HCT116 (cell line): ENCODE measurements at regions not wholly inside any gene's neighbourhood (a gene's known extent, or its start where the extent isn't known, plus 50 kb on each side); places are given as distances from the start of the nearest gene placed in this dataset.

Experiments
- ATAC-seq: fragments of 200-7000 bp; cut with Tn5 transposase; 2 replicates; pipeline ENCODE4 v1.9.1; 2020; ENCODE audit warnings: mild to moderate bottlenecking, moderate library complexity
- BruUV-seq: library from RNA; stranded (reverse); fragments of 400-500 nt; replicated peaks from 2 replicates; lab custom pipeline; 2021; lab: Mats Ljungman, UMichigan
- CTCF ChIA-PET: fragments of 300-600 bp; sonication (Branson Sonifier 250); formaldehyde crosslinking; loops from one replicate; lab custom pipeline; 2021; ENCODE audit warnings: antibody characterized with exemption; lab: Charles Lee
- POLR2A ChIA-PET: fragments of 300-600, 350-600 bp; sonication (Branson Sonifier 250); formaldehyde crosslinking; loops from one replicate; lab custom pipeline; 2021; ENCODE audit warnings: antibody characterized with exemption; lab: Charles Lee
- RAD21 ChIA-PET, 2 experiments: fragments of 300-600 bp; sonication (Branson Sonifier 250); formaldehyde crosslinking; loops; one replicate each; lab custom pipeline; 2023; ENCODE audit warnings: low total read pairs in 2 of 2; ENCODE audit not compliant: uncharacterized antibody in 2 of 2, unreplicated experiment in 2 of 2, low non-redundant PET in 1 of 2; lab: Charles Lee
- DNase-seq: peaks from one replicate; pipeline ENCODE4 v3.0.0-alpha.2; 2010; ENCODE audit warnings: low read depth, low spot score
- H2AFZ ChIP-seq: fragments of 200-600 bp; shearing (Covaris generic), sonication (generic); 2 replicates; pipeline ENCODE4 v1.6.1; 2017; ENCODE audit warnings: low read depth, mixed run types, mixed read lengths, antibody characterized with exemption, low read length; ENCODE audit not compliant: poor library complexity, severe bottlenecking
- H3K27ac ChIP-seq: 2 replicates; pipeline ENCODE4 v1.5.1; 2012; ENCODE audit warnings: low read depth, low read length
- H3K27me3 ChIP-seq: fragments of 200-600 bp; sonication (generic); 2 replicates; pipeline ENCODE4 v1.6.1; 2016; ENCODE audit warnings: mixed run types, low read length, mixed read lengths; ENCODE audit not compliant: insufficient read depth
- H3K36me3 ChIP-seq, 2 experiments: fragments of 200-500 bp in 1 of 2; fragments of 200-600 bp in 1 of 2; sonication (Bioruptor generic) in 1 of 2; sonication (generic) in 1 of 2; 2 replicates each; pipeline versions ENCODE4 v1.5.1 to v1.6.1; 2014 to 2016; ENCODE audit warnings: low read length in 2 of 2, inconsistent platforms in 1 of 2, mixed read lengths in 1 of 2, mixed run types in 1 of 2; ENCODE audit not compliant: insufficient read depth in 2 of 2, control insufficient read depth in 1 of 2
- H3K4me1 ChIP-seq, 2 experiments: fragments of 200-600 bp in 1 of 2; sonication (generic) in 1 of 2; 2 replicates each; pipeline versions ENCODE4 v1.5.1 to v1.6.1; 2012 to 2017; ENCODE audit warnings: low read length in 2 of 2, inconsistent platforms in 1 of 2, mild to moderate bottlenecking in 1 of 2, mixed read lengths in 1 of 2, mixed run types in 1 of 2, moderate library complexity in 1 of 2; ENCODE audit not compliant: insufficient read depth in 2 of 2, control insufficient read depth in 1 of 2
- H3K4me2 ChIP-seq: fragments of 200-600 bp; sonication (generic); 2 replicates; pipeline ENCODE4 v1.6.1; 2017; ENCODE audit warnings: mixed run types, low read length, mixed read lengths
- H3K4me3 ChIP-seq, 2 experiments: fragments of 200-600 bp in 1 of 2; sonication (generic) in 1 of 2; replicated peaks in 1 of 2; 2 replicates each; pipeline ENCODE4 v1.5.1; 2011 to 2016; ENCODE audit warnings: low read length in 2 of 2, control low read depth in 1 of 2, low read depth in 1 of 2, mild to moderate bottlenecking in 1 of 2, mixed read lengths in 1 of 2, mixed run types in 1 of 2
- H3K79me2 ChIP-seq: fragments of 200-600 bp; sonication (generic); 2 replicates; pipeline ENCODE4 v1.6.1; 2017; ENCODE audit warnings: mild to moderate bottlenecking, mixed run types, low read length, moderate library complexity, mixed read lengths; ENCODE audit not compliant: insufficient read depth
- H3K9ac ChIP-seq: fragments of 200-600 bp; sonication (generic); 2 replicates; pipeline ENCODE4 v1.6.1; 2016; ENCODE audit warnings: low read length, mixed read lengths
- H3K9me2 ChIP-seq: fragments of 200-600 bp; sonication (generic), shearing (Covaris generic); 2 replicates; pipeline ENCODE4 v1.6.1; 2017; ENCODE audit warnings: mixed run types, mild to moderate bottlenecking, moderate library complexity; ENCODE audit not compliant: insufficient read depth
- H3K9me3 ChIP-seq, 2 experiments: fragments of 200-500 bp in 1 of 2; fragments of 200-600 bp in 1 of 2; sonication (Bioruptor generic) in 1 of 2; sonication (generic) in 1 of 2; 2 replicates each; pipeline ENCODE4 v1.6.1; 2014 to 2017; ENCODE audit warnings: low read length in 2 of 2, mixed read lengths in 2 of 2, inconsistent platforms in 1 of 2, low read depth in 1 of 2, mild to moderate bottlenecking in 1 of 2, mixed run types in 1 of 2, moderate library complexity in 1 of 2; ENCODE audit not compliant: control insufficient read depth in 1 of 2, insufficient read depth in 1 of 2
- H4K20me1 ChIP-seq: fragments of 200-600 bp; sonication (generic), shearing (Covaris generic); 2 replicates; pipeline ENCODE4 v1.6.1; 2017; ENCODE audit warnings: mixed run types, mild to moderate bottlenecking, moderate library complexity; ENCODE audit not compliant: insufficient read depth
- CBX3 ChIP-seq: IDR thresholded peaks from 2 replicates; pipeline ENCODE4 v1.6.1; 2012; ENCODE audit warnings: low read depth
- CEBPB ChIP-seq: IDR thresholded peaks from 2 replicates; pipeline ENCODE4 v1.6.1; 2012; ENCODE audit warnings: low read depth
- EGR1 ChIP-seq: IDR thresholded peaks from 2 replicates; pipeline ENCODE4 v1.6.1; 2012; ENCODE audit warnings: low read depth
- EZH2 ChIP-seq: fragments of 200-600 bp; sonication (generic); IDR thresholded peaks from 2 replicates; pipeline ENCODE4 v1.6.1; 2017; ENCODE audit warnings: antibody characterized with exemption, mixed run types
- EZH2phosphoT487 ChIP-seq: fragments of 200-600 bp; IDR thresholded peaks from 2 replicates; pipeline ENCODE4 v1.6.1; 2018; ENCODE audit warnings: antibody characterized with exemption, borderline replicate concordance
- FOSL1 ChIP-seq: IDR thresholded peaks from 2 replicates; pipeline ENCODE4 v1.6.1; 2012; ENCODE audit warnings: low read depth
- JUND ChIP-seq: IDR thresholded peaks from 2 replicates; pipeline ENCODE4 v1.6.1; 2012
- MAX ChIP-seq: IDR thresholded peaks from 2 replicates; pipeline ENCODE4 v1.6.1; 2012
- POLR2AphosphoS5 ChIP-seq: IDR thresholded peaks from 2 replicates; pipeline ENCODE4 v1.6.1; 2011; ENCODE audit warnings: mild to moderate bottlenecking, low read depth, low read length, moderate library complexity
- RAD21 ChIP-seq: IDR thresholded peaks from 2 replicates; pipeline ENCODE4 v1.6.1; 2012; ENCODE audit warnings: low read depth, mild to moderate bottlenecking
- SIN3A ChIP-seq: IDR thresholded peaks from 2 replicates; pipeline ENCODE4 v1.6.1; 2012; ENCODE audit warnings: low read depth
- SRF ChIP-seq: IDR thresholded peaks from 2 replicates; pipeline ENCODE4 v1.6.1; 2012; ENCODE audit warnings: low read depth
- TCF7L2 ChIP-seq: IDR thresholded peaks from 2 replicates; pipeline ENCODE4 v1.7.0; 2011; ENCODE audit warnings: borderline replicate concordance, inconsistent platforms; ENCODE audit not compliant: insufficient read depth, insufficient read length; ENCODE audit errors: extremely low read depth
- YY1 ChIP-seq: IDR thresholded peaks from 2 replicates; pipeline ENCODE4 v1.6.1; 2011; ENCODE audit warnings: low read length, low read depth, moderate library complexity, mild to moderate bottlenecking; ENCODE audit not compliant: insufficient replicate concordance; ENCODE audit errors: extremely low read depth
- ZBTB33 ChIP-seq: IDR thresholded peaks from 2 replicates; pipeline ENCODE4 v1.6.1; 2011; ENCODE audit warnings: mild to moderate bottlenecking, low read length, moderate library complexity; ENCODE audit not compliant: insufficient replicate concordance; ENCODE audit errors: extremely low read depth
- ZFX ChIP-seq: fragments of 450-650 bp; IDR thresholded peaks from 2 replicates; pipeline ENCODE4 v1.6.1; 2017
- ZNF274 ChIP-seq: fragments of 200-500 bp; sonication (Bioruptor generic); IDR thresholded peaks from 2 replicates; pipeline ENCODE4 v1.6.1; 2014; ENCODE audit warnings: mild to moderate bottlenecking, low read depth, low read length, inconsistent platforms
- intact Hi-C: fragments of 100-400 bp; cut with micrococcal nuclease; formaldehyde crosslinking; loops from 2 replicates; pipeline ENCODE4 v1.10.0; 2022
- TF ChIP-seq, protein P1 (sequence below): IDR thresholded peaks from 2 replicates; pipeline ENCODE4 v1.6.1; 2012

DNA sequence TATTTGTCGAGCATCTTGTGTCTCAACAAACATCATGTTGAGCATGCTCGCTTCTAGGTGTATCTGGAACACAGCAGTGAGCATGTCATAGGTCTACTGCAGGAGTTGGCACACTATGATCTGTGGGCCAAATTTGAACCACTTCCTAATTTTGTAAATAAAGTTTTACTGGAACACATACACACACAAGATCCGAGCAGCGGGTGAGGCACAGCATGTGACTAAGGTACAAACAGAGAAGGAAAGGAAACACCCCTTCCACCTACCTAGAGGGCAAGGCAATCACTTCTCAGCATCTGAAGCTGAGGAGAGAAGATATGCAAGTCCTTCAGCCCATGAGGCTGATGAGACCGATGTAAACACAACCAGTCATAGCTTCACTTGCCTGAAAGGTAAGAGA lies 200.4 kb downstream of the MED10 start (continued):
- TF ChIP-seq ZBTB33 = no peak
- no peak for TF ChIP-seq EZH2
- TF ChIP-seq FOSL1 = no peak
- TF ChIP-seq, all 23 proteins: peak for 0

DNA sequence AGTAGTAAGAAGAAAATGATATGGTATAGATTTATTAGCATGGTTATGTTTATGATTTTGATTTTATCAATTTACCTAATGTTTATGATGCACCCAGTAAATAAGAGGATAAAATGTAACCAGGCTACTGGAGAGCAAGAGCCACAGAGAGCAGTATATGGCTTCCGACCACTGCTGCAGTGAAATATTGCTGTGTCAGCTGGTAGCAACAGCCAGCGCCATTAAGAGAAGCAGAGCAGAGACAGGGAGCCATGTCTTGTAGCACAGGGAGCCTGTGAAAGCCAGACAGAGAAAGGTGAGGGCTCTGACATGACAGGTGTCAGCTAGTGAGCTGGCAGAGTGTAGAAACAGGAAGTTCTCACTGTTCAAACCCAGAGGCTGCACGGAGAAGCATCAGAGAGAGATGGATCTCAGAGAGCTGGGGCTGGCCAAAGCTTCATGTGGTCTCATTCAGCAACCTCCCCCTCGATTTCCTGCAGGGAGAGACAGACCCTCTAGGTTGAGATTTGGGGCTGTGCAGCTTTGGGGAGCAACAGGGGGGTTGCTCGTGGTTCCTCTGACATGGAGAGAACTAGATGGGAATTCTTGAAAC lies 202.1 kb downstream of the MED10 start:
- no TSS peak for BruUV-seq
- ATAC-seq = no peak
- ChIA-PET POLR2A (no interaction called here), RAD21 (no interaction called here), CTCF (no interaction called here)
- Histone ChIP-seq H3K9me2 (no peaks in the 10 kb centered on the region), H3K9me3 (no peaks in the 10 kb centered on the region), H3K79me2 (no peaks in the 10 kb centered on the region), H3K4me1 (no peaks in the 10 kb centered on the region), H3K27me3 (no peaks in the 10 kb centered on the region), H3K4me3 (no peak overlapping the region), H3K4me2 (no peak overlapping the region), H4K20me1 (no peaks in the 10 kb centered on the region), H3K9ac (no peak overlapping the region), H2AFZ (no peak overlapping the region), H3K27ac (no peak overlapping the region), H3K36me3 (no peaks in the 10 kb centered on the region)
- intact Hi-C loops = no loop called here
- DNase-seq = no peak
- TF ChIP-seq CBX3 (no peak), MAX (no peak), YY1 (no peak), POLR2AphosphoS5 (no peak), ZNF274 (no peak), SRF (no peak), JUND (no peak), EZH2phosphoT487 (no peak), RAD21 (no peak), CEBPB (no peak), SIN3A (no peak), TCF7L2 (no peak), ZFX (no peak), FOSL1 (no peak), EZH2 (no peak), EGR1 (no peak)
- TF ChIP-seq, protein P1, sequence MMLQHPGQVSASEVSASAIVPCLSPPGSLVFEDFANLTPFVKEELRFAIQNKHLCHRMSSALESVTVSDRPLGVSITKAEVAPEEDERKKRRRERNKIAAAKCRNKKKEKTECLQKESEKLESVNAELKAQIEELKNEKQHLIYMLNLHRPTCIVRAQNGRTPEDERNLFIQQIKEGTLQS = no peak
- TF ChIP-seq, all 23 proteins: peak for 0
